ENCODE measurements at regions not wholly inside any gene's neighbourhood (a gene's known extent, or its start where the extent isn't known, plus 50 kb on each side); places are given as distances from the start of the nearest gene placed in this dataset.

- no peak for TF ChIP-seq CTCF (IDR thresholded peaks at IDR 0.05; ENCODE audit: low read length)
- TF ChIP-seq EZH2 (IDR thresholded peaks at IDR 0.05; ENCODE audit: borderline replicate concordance, low read length): no peak
Observed at GRCh38 chr4:124090021-124090420, 622.5 kb downstream of the ANKRD50 start.
